ENCODE measurements at regions not wholly inside any gene's neighbourhood (a gene's known extent, or its start where the extent isn't known, plus 50 kb on each side); places are given as distances from the start of the nearest gene placed in this dataset.

DNA sequence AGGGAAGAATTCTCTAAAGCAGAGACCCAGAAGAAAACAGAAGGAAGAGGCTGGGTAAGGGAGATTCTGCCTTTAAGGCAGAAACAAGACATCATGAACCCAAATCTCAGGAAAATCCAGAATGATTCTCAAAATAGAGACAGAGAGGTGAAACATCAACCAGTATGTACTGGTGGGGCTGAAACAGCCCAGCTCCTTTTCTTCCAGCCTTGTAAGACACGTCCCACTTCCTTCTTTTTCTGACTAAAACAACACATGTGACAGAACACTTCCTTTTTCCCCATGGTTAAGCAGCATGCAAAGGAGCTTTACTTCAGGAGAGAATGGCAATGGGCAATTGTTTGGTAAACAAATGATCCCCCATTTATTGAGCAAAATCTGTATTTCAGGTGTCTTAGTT lies 230.8 kb upstream of the NR4A3 start:
- no peak for DNase-seq
- TF ChIP-seq, protein P1, sequence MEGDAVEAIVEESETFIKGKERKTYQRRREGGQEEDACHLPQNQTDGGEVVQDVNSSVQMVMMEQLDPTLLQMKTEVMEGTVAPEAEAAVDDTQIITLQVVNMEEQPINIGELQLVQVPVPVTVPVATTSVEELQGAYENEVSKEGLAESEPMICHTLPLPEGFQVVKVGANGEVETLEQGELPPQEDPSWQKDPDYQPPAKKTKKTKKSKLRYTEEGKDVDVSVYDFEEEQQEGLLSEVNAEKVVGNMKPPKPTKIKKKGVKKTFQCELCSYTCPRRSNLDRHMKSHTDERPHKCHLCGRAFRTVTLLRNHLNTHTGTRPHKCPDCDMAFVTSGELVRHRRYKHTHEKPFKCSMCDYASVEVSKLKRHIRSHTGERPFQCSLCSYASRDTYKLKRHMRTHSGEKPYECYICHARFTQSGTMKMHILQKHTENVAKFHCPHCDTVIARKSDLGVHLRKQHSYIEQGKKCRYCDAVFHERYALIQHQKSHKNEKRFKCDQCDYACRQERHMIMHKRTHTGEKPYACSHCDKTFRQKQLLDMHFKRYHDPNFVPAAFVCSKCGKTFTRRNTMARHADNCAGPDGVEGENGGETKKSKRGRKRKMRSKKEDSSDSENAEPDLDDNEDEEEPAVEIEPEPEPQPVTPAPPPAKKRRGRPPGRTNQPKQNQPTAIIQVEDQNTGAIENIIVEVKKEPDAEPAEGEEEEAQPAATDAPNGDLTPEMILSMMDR (IDR thresholded peaks at IDR 0.05; ENCODE audit: low read depth, low read length): no peak
- Histone ChIP-seq H3K36me3 (no peaks in the 10 kb centered on the region), H3K4me1 (no peaks in the 10 kb centered on the region), H3K27me3 (no peaks in the 10 kb centered on the region), H3K9me3 (no peaks in the 10 kb centered on the region), H3K4me3 (ENCODE audit: low read depth, low read length) (no peak overlapping the region)

DNA sequence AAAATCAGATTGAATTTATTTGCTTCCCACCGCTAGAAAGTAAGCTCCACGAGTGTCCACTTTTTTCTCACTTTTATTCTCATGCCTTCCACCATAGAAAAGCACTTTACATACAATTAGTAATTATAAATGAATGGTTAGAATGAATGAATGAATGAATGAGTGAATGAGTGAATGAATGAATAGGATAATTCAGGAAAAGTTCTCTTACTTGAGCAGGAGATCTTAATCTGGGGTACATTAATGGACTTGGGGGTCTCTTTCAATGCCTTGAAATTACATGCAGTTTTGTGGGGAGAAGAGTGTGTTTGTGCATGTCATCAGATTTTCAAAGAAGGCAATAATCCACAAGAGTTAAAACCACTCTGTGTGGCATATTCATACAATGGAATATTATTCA lies 229.9 kb upstream of the NR4A3 start:
- Histone ChIP-seq H3K4me1 (no peaks in the 10 kb centered on the region), H3K36me3 (no peaks in the 10 kb centered on the region)
- TF ChIP-seq, protein P1 (IDR thresholded peaks at IDR 0.05; ENCODE audit: low read depth, low read length): no peak

DNA sequence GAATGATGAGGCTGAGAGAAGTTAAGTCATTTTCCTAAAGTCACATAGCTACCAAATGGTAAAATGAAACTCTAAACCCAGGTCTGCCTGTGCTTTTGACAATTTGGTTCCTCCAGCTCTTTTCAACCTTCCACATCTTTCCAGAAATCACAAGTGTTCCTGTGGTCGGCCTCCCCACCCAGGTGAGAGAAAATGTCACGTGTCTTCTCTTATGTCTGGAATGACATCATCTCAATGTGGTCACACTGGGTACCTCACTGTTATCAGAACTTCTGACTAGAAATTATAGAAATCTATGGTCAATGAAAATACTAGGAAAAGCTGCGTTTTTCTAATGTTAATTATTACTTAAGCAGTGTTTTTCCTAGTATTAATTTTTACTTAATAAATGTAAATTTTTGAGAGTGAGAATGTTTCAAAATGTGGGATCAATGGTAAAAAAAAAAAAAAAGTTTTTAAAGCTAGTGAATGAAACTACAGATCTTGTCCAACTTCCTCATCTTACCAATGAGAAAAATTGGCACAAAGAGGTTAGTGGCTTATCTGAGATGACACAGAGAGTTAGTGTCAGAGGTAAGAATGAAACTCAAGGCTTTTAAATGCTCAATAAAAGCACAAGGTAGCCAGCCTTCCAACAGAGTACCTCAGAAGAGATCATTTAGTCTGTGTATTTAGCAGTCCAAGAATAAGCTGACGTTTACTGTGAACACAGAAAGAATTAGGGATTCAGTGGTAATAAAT lies 228.7 kb upstream of the NR4A3 start:
- Histone ChIP-seq H3K27me3 (no peaks in the 10 kb centered on the region), H3K4me1 (no peaks in the 10 kb centered on the region), H3K36me3 (no peaks in the 10 kb centered on the region), H3K9me3 (no peaks in the 10 kb centered on the region), H3K4me3 (ENCODE audit: low read depth, low read length) (no peak overlapping the region)
- TF ChIP-seq, protein P1 (IDR thresholded peaks at IDR 0.05; ENCODE audit: low read depth, low read length): no peak
- no peak for DNase-seq

More for the DNA sequence above, 229.9 kb upstream of the NR4A3 start:
- Histone ChIP-seq H3K9me3 (no peaks in the 10 kb centered on the region), H3K4me3 (ENCODE audit: low read depth, low read length) (no peak overlapping the region), H3K27me3 (no peaks in the 10 kb centered on the region)
- DNase-seq: no peak

DNA sequence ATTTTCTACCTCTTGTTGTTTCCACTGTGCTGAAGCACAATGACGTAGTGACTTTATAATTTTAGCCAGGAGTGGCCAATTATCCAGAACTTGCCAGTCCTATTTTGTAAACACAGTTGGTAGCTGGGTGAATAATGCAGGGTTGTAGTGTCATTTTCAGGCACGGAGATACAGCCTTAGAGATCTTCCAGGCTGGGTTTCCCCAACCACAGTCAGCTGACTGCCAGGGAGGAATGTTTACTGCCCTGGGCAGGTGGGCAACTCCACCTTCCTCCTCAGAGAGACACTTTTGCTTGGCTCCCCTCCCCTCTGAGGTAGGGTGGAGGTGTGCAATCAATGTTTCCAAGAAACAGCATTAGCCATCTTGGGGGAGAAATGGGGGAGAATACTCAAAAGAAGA lies 228.1 kb upstream of the NR4A3 start:
- H3K4me1 ChIP-seq: no peaks in the 10 kb centered on the region
- H3K36me3 ChIP-seq: no peaks in the 10 kb centered on the region

DNA sequence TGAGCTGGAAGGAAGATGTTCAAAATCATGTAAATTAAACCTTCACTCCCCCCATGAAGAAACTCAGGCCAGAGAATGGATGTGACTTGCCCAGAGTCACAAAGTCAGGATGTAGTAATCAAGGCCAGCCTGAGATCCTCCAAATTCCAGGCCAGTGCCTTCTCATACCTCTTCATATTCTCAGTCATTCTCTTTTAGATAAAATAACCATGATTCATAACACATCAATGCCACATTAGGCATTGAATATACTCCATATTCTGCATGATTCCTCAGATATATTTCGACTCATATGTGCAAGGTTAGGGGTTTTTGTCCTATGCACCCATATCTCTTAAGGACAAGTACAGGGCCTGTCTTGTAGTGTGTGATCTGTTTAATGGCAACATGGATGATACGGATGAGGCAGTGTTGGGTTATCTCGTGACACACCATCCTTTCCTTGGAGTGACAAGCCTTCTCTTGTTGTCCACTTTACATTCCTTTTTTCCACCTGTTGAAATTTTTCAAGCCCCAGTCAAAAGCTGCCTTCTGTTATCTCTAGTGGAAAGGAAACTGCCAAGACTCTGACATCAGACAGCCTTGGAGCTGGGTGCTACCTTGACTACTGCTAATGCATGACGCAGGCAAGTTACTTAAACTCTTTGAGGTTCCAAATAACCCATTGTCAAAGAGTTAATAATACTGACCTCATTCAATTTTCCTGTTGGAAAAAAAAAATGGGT lies 227.5 kb upstream of the NR4A3 start:
- Histone ChIP-seq H3K4me3 (ENCODE audit: low read depth, low read length) (no peak overlapping the region), H3K9me3 (no peaks in the 10 kb centered on the region), H3K36me3 (no peaks in the 10 kb centered on the region), H3K4me1 (no peaks in the 10 kb centered on the region), H3K27me3 (no peaks in the 10 kb centered on the region)
- DNase-seq: no peak
- TF ChIP-seq, protein P1 (IDR thresholded peaks at IDR 0.05; ENCODE audit: low read depth, low read length): no peak

More for the DNA sequence above, 228.1 kb upstream of the NR4A3 start:
- no peaks in the 10 kb centered on the region for H3K9me3 ChIP-seq
- no peak for DNase-seq
- TF ChIP-seq, protein P1 (IDR thresholded peaks at IDR 0.05; ENCODE audit: low read depth, low read length): no peak
- no peak overlapping the region for H3K4me3 ChIP-seq (ENCODE audit: low read depth, low read length)
- no peaks in the 10 kb centered on the region for H3K27me3 ChIP-seq

DNA sequence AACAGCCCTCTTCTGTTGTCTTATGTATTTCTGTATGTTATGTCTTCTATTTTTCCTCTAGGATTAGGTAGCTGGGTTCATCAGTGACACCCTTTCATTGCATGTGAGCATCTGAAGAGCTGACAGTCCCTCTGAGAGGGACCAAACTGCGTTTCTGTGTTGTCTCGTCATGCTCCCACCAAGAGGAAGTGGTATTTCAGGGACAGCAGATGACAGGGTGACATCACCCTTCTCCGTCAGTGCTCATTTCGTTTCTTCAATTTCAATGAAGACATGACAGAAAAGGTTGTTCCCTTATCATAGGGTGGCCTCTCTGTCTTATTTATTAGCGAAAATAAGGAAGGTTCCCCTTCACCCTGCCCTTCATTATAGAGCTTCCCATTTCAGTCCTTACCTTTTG lies 225.9 kb upstream of the NR4A3 start:
- DNase-seq: no peak

More for the DNA sequence above, 225.9 kb upstream of the NR4A3 start:
- H3K27me3 ChIP-seq: no peaks in the 10 kb centered on the region
- TF ChIP-seq, protein P1 (IDR thresholded peaks at IDR 0.05; ENCODE audit: low read depth, low read length): no peak
- H3K9me3 ChIP-seq: no peaks in the 10 kb centered on the region
- no peaks in the 10 kb centered on the region; the same call in 1 of the 2 replicates for H3K4me1 ChIP-seq
- H3K36me3 ChIP-seq: no peaks in the 10 kb centered on the region
- no peak overlapping the region for H3K4me3 ChIP-seq (ENCODE audit: low read depth, low read length)

Measured in BE2C (cell line).